ENCODE measurements at regions not wholly inside any gene's neighbourhood (a gene's known extent, or its start where the extent isn't known, plus 50 kb on each side); places are given as distances from the start of the nearest gene placed in this dataset.

DNA sequence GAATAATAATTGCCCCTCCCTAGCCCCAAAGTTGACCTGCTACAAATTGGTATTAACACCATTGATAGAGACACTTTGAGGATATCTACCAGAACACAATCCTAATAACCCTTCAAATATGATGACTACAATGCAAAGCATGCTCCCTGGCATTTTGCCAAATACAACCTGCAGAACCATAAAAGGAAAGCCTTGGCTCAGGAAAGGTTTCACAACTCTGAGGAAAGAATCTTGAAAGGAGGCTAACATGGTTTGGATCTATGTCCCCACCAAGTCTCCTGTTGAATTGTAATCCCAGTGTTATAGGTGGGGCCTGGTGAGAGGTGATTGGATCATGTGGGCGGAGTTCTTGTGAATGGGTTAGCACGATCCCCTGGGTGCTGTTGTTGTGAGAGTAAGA lies 140.4 kb upstream of the ARHGAP42 start:
- TF ChIP-seq, protein P1, sequence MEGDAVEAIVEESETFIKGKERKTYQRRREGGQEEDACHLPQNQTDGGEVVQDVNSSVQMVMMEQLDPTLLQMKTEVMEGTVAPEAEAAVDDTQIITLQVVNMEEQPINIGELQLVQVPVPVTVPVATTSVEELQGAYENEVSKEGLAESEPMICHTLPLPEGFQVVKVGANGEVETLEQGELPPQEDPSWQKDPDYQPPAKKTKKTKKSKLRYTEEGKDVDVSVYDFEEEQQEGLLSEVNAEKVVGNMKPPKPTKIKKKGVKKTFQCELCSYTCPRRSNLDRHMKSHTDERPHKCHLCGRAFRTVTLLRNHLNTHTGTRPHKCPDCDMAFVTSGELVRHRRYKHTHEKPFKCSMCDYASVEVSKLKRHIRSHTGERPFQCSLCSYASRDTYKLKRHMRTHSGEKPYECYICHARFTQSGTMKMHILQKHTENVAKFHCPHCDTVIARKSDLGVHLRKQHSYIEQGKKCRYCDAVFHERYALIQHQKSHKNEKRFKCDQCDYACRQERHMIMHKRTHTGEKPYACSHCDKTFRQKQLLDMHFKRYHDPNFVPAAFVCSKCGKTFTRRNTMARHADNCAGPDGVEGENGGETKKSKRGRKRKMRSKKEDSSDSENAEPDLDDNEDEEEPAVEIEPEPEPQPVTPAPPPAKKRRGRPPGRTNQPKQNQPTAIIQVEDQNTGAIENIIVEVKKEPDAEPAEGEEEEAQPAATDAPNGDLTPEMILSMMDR (IDR thresholded peaks at IDR 0.05), result no peak
- TF ChIP-seq POLR2A (IDR thresholded peaks at IDR 0.05), result no peak
- TF ChIP-seq POLR2AphosphoS5 (IDR thresholded peaks at IDR 0.05; ENCODE audit: insufficient read depth in 1 of 2, low read depth in 1 of 2), result no peak

Measured in vagina (tissue), 2 donors.